Body of pancreas (tissue), 4 donors: ENCODE measurements at regions not wholly inside any gene's neighbourhood (a gene's known extent, or its start where the extent isn't known, plus 50 kb on each side); places are given as distances from the start of the nearest gene placed in this dataset.

Experiments used
- ATAC-seq: fragments of 150-250 bp; one replicate; pipeline ENCODE4 v1.9.1; 2016
- DNase-seq, 4 donors: peaks; one replicate each; pipeline ENCODE4 v3.0.0-alpha.2; 2019
- H3K27ac ChIP-seq, 4 donors: fragments of 200-600 bp; sonication (generic); 1 replicate in 3 of 4; 2 replicates in 1 of 4; pipeline versions ENCODE4 v1.5.1 to v1.6.1; 2016 to 2019; ENCODE audit warnings: mild to moderate bottlenecking in 1 of 4, mixed read lengths in 1 of 4, moderate library complexity in 1 of 4
- H3K27me3 ChIP-seq, 2 donors: fragments of 200-600 bp; sonication (generic); one replicate each; pipeline ENCODE4 v1.6.0; 2016; ENCODE audit warnings: mild to moderate bottlenecking in 1 of 2
- H3K36me3 ChIP-seq, 2 donors: fragments of 200-600 bp; sonication (generic); replicated peaks in 1 of 2; 2 replicates each; pipeline ENCODE4 v1.5.1; 2016; ENCODE audit warnings: low read depth in 2 of 2; ENCODE audit not compliant: insufficient read depth in 1 of 2
- H3K4me1 ChIP-seq: fragments of 200-600 bp; sonication (generic); one replicate; pipeline ENCODE4 v1.6.0; 2016
- H3K4me3 ChIP-seq, 2 donors: fragments of 200-600 bp; sonication (generic); 1 replicate in 1 of 2; 2 replicates in 1 of 2; pipeline ENCODE4 v1.5.1; 2016 to 2019
- H3K9me3 ChIP-seq, 3 donors: fragments of 200-600 bp; sonication (generic); 1 replicate in 2 of 3; 2 replicates in 1 of 3; pipeline ENCODE4 v1.5.1; 2016
- POLR2A ChIP-seq, 3 donors: fragments of 450-650 bp; IDR thresholded peaks; one replicate each; pipeline ENCODE4 v1.6.1; 2016; ENCODE audit warnings: antibody characterized with exemption in 3 of 3, mild to moderate bottlenecking in 2 of 3
- WGBS, 2 donors: methylation state at CpG; one replicate each; pipeline ENCODE4 v1.1.5; 2017; 5-methylcytosine and 5-hydroxymethylcytosine counted together
- intact Hi-C: fragments of 100-400 bp; cut with DNase I; formaldehyde crosslinking; loops from one replicate; pipeline ENCODE4 v1.15.1; 2023
- TF ChIP-seq, protein P1 (sequence below), 7 experiments: fragments of 450-650 bp in 4 of 7; fragments of 200-600 bp in 3 of 7; sonication (generic) in 3 of 7; IDR thresholded peaks; one replicate each; pipeline ENCODE4 v1.5.1; 2016 to 2019; ENCODE audit warnings: antibody characterized with exemption in 7 of 7

DNA sequence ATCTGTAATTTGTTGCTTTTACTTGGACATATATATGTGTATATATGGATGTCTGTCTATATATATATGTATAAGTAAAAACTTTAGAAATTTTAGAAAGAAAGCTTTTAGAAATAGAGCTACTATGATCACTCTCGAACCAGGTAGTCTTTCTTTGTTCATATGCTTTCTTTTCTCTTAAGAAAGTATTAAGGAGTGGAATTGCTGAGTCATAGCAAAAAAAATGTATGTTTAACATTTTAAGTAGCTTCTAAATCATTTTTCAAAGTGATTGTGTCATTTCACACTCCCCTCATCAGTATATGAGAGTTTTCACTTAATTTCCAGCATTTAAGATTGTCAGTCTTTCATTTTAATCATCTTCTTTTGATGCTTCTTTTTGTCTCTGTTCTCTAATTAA, 447.9 kb upstream of the TECRL start:
- WGBS, 2 donors: 38 to 57% methylated on average over 1 of the region's 1 CpG
- Histone ChIP-seq H3K4me1 (no peaks in the 10 kb centered on the region), H3K27ac (no peak overlapping the region), H3K27me3 (no peaks in the 10 kb centered on the region), H3K36me3 (no peaks in the 10 kb centered on the region), H3K4me3 (no peak overlapping the region), H3K9me3 (no peaks in the 10 kb centered on the region)
- intact Hi-C loops: no loop called here
- ATAC-seq: no peak
- DNase-seq: no peak
- TF ChIP-seq, protein P1, sequence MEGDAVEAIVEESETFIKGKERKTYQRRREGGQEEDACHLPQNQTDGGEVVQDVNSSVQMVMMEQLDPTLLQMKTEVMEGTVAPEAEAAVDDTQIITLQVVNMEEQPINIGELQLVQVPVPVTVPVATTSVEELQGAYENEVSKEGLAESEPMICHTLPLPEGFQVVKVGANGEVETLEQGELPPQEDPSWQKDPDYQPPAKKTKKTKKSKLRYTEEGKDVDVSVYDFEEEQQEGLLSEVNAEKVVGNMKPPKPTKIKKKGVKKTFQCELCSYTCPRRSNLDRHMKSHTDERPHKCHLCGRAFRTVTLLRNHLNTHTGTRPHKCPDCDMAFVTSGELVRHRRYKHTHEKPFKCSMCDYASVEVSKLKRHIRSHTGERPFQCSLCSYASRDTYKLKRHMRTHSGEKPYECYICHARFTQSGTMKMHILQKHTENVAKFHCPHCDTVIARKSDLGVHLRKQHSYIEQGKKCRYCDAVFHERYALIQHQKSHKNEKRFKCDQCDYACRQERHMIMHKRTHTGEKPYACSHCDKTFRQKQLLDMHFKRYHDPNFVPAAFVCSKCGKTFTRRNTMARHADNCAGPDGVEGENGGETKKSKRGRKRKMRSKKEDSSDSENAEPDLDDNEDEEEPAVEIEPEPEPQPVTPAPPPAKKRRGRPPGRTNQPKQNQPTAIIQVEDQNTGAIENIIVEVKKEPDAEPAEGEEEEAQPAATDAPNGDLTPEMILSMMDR (IDR thresholded peaks at IDR 0.05): no peak

DNA sequence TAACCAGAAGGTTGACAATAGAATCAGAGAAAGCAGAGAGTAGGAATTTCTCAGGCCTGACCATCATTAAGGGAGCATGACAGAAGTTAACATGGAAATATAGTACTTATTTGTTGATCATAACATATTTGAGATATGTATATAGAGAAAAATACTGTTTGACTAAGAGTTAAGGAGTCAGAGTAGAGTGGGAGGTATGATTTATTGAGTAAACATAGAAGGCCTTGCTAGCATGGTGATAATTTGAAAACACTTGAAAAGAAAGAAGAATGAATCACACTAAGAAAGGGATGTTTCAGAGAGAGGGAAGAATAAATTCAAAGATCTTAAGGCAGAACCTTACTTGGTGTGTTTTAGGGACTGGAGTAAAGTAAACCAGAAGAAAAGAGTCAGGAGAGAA, 437.2 kb upstream of the TECRL start:
- H3K36me3 ChIP-seq: no peaks in the 10 kb centered on the region
- no peak for DNase-seq
- H3K27ac ChIP-seq: no peak overlapping the region
- no peak overlapping the region for H3K4me3 ChIP-seq
- intact Hi-C loops: no loop called here
- TF ChIP-seq, protein P1 (IDR thresholded peaks at IDR 0.05): no peak
- TF ChIP-seq POLR2A (IDR thresholded peaks at IDR 0.05): no peak
- ATAC-seq: no peak
- H3K4me1 ChIP-seq: no peaks in the 10 kb centered on the region
- no peaks in the 10 kb centered on the region for H3K9me3 ChIP-seq
- no peaks in the 10 kb centered on the region for H3K27me3 ChIP-seq

DNA sequence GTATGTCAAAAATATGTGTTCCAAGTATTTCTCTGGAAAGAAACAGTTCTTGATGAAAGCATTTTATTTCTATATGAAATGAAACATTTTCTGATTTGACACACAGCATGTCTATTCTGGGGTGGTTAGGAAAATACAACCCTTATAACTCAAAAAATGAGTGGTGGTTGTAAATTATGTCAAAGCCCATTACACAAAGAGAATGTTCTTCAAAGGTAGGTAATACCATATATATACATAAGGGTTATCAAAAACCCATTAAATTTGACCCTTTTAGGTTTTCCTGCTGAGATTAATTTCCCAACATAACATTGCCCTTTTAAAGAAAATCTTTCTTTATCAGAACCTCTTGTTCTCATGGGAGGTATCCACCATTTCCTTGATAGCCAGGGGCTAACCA, 420.5 kb upstream of the TECRL start:
- H3K27me3 ChIP-seq: no peaks in the 10 kb centered on the region
- H3K4me3 ChIP-seq: no peak overlapping the region
- H3K36me3 ChIP-seq: no peaks in the 10 kb centered on the region
- no peak for ATAC-seq
- H3K27ac ChIP-seq: no peak overlapping the region
- no peaks in the 10 kb centered on the region for H3K4me1 ChIP-seq
- no peaks in the 10 kb centered on the region for H3K9me3 ChIP-seq
- intact Hi-C loops: no loop called here
- DNase-seq: no peak
- TF ChIP-seq POLR2A (IDR thresholded peaks at IDR 0.05): no peak
- TF ChIP-seq, protein P1 (IDR thresholded peaks at IDR 0.05): no peak

DNA sequence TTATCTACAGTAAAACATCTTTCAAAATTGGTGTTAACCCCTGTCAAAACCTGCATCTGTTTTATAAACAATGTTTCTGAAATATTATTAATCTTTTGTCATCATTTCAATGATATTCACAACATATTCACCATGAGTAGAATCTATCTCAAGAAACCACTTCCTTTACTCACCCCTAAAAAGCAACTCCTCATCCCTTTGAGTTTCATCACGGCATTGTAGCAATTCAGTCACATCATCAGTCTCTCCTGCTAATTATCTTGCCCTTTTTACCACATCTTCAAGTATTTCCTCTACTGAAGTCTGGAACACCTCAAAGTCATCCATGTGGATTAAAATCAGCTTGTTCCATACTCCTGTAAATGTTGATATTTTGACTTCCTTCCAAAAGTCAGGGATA, 415.3 kb upstream of the TECRL start:
- no peaks in the 10 kb centered on the region for H3K36me3 ChIP-seq
- H3K4me1 ChIP-seq: no peaks in the 10 kb centered on the region
- H3K27me3 ChIP-seq: no peaks in the 10 kb centered on the region
- intact Hi-C loops: no loop called here
- TF ChIP-seq, protein P1 (IDR thresholded peaks at IDR 0.05): no peak
- no peak for TF ChIP-seq POLR2A (IDR thresholded peaks at IDR 0.05)
- H3K9me3 ChIP-seq: no peaks in the 10 kb centered on the region
- DNase-seq: no peak
- no peak overlapping the region for H3K27ac ChIP-seq
- WGBS, 2 donors: 56 to 82% methylated on average over 1 of the region's 1 CpG
- ATAC-seq: no peak
- no peak overlapping the region for H3K4me3 ChIP-seq

DNA sequence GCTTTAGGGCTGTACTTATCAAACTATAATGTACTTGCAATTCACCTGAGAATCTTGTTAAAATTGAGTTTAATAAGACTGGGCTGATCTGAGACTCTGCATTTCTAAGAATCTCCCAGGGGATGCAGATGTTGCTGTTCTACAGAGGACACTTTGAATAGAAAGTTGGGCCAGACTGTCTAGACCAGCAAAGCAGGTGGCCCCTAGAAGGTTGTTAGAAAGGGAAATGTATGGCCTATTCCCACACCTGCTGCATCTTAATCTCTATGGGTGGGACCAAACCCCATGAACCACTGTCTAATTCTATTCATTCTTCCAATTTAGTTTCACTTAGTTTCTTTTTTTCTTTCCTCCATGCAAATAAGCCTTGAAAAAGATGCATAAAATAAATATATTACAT, 413.2 kb upstream of the TECRL start:
- H3K27ac ChIP-seq: no peak overlapping the region
- no peaks in the 10 kb centered on the region for H3K9me3 ChIP-seq
- ATAC-seq: no peak
- DNase-seq: no peak
- TF ChIP-seq, protein P1 (IDR thresholded peaks at IDR 0.05): no peak
- no peak for TF ChIP-seq POLR2A (IDR thresholded peaks at IDR 0.05)
- H3K27me3 ChIP-seq: no peaks in the 10 kb centered on the region
- H3K36me3 ChIP-seq: no peaks in the 10 kb centered on the region
- H3K4me3 ChIP-seq: no peak overlapping the region
- no peaks in the 10 kb centered on the region for H3K4me1 ChIP-seq
- intact Hi-C loops: no loop called here
